HUDEP-2 (cell line): ENCODE measurements at regions not wholly inside any gene's neighbourhood (a gene's known extent, or its start where the extent isn't known, plus 50 kb on each side); places are given as distances from the start of the nearest gene placed in this dataset.

ENCODE experiments used
- DNase-seq, 76 experiments: peaks; one replicate each; lab custom pipeline; 2025; ENCODE audit not compliant: unreplicated experiment in 76 of 76; lab: John Stamatoyannopoulos, UW

DNA sequence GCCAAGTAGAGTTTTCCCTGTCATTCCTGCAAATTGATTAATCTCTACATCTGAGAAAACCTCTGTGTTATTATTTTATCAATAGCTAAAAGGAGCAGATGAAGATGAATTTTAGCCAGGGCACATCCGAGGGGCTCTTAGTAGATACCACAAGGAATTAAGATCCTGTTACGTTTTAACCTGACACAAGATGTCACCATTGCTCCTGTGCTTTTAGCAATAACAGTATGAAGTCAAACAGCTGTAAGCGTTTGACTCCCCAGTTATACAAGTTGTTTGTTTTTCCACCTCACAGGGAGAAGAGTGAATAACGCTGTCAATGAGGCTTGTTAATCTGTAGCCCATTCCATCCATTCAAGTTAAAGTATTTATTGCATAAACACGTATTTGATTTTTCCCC is 76.0 kb upstream of the AP1S2 start:
- no peak for DNase-seq

DNA sequence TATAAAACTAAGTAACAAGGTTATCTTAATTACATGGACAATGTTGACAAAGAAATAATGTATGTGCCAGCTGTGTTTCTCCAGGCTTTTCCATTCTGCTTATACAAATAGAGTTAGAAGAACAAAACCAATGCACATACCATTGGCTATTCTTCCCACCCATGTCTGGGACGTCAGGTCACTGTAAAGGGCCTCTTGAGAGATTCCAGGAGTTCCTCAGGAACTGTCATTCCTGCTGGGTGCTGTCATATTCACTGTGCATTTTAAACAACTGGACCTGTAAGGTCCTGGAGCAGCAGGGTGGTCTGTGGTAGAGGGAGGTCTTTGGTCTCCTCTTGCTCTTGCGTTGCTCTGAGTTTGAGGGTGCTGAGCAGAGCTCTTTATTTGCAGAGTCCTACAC is 74.6 kb upstream of the AP1S2 start:
- DNase-seq = no peak

GRCh38 chrX:15926622-15927021 is 72.0 kb upstream of the AP1S2 start:
- DNase-seq = no peak

DNA sequence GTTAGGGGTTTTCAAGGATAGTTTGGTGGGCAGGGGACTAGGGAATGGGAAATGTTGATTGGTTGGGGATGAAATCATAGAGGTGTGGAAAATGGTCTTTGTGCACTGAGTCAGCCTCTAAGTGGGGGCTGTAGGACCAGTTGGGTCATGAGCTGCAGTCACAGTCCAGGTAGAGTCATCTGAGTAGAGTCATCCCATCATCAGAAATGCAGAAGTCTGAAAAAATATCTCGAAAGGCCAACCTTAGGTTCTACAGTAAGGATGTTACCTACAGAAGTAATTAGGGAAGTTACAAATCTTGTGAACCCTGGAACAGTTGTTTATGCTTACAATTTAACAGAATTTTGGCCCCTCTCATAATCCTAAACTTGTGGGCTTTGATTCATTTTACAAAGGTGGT is 63.4 kb upstream of the AP1S2 start:
- no peak for DNase-seq

- DNase-seq = no peak
Observed at GRCh38 chrX:15916704-15917084, 62.1 kb upstream of the AP1S2 start.

DNA sequence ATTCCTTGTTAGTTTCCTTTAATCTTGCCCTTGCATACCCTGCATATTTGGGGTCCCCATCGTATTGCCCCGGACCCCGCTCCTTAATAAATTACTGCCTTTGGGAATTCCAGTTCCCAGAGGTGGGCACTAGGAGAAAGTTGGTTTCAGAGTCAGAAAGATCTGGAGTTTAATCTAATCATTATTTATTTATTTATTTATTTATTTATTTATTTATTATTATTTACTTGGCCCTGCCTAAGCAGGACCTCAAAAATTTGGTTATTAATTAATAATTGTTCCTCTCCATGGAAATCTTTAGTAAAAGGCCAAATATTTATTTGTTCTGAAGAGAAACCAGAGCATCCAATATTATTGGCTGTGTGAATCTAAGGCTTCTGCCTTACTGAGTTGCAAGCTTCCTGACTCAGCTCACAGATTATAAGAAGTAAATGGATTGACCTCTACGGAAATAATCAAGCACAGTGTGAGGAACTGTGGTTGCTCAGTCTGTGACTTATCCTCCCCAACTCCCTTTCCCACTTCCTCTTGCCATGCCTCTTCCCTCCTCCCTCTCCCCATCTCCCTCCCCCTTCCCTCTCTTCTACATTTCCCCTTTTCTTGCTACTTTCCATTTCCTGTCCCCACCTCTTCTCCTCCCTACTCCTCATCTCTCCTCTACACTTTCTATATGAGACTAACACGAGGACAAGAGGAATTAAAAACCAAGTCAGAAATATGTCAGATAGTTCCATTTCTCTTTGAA is 61.5 kb upstream of the AP1S2 start:
- no peak for DNase-seq

GRCh38 chrX:15914486-15914885 is 59.9 kb upstream of the AP1S2 start:
- no peak for DNase-seq

- no peak for DNase-seq
Observed at GRCh38 chrX:15913146-15913545, 58.5 kb upstream of the AP1S2 start.

- DNase-seq = peak in 1 of 76 experiments; percentile 0
Observed at GRCh38 chrX:15911734-15912550, 57.3 kb upstream of the AP1S2 start.

DNA sequence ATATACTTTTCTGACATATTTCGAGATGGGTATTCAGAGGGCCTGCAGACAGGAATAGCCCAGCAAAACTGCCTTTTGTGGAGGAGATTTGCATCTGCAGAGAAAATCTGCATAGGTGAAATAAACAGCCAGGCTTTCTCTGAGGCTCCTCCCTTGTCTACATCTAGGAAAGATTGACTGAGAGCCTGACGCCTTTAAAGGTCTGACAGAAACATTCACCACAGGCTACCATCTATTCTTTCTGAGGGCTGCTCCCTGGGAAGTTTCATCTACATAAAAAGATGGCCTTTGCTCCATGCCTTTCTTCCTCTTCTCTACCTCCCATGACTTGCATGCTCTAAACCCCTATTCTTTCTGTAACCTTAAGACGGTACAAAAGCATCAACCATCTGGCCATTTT is 55.0 kb upstream of the AP1S2 start:
- no peak for DNase-seq

DNA sequence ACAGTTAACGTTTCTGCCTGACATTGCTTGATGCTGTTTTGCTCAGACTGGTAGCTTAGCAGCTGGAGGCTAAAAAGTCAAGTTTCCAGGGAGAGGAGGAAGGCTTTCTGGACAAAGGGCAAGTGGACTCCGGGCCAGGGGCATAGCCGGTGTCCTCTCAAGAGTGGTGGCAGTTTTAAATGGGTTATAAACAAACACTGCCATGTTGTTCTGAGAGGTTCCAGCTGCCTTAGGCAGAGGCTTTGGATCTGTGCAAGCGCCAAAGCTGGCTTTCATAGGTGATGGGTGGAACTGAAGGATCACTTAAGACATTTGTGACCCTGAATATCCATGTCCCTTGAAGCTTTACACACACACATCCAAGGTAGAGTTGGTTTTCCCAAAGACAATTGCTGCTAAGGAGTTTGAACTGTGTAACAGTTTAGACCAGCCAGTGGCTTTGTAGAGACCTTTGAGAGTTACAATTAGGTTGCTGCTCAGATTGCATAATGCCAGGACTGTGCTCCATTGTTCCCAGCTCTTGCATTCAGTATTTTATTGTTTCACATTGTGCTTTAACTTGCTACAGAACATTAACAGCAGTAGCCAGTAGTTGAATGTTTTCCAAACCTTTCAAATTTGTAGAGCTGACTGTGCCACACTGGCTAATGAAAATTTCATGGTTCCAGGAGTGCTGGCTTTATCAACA is 54.1 kb upstream of the AP1S2 start:
- no peak for DNase-seq

DNA sequence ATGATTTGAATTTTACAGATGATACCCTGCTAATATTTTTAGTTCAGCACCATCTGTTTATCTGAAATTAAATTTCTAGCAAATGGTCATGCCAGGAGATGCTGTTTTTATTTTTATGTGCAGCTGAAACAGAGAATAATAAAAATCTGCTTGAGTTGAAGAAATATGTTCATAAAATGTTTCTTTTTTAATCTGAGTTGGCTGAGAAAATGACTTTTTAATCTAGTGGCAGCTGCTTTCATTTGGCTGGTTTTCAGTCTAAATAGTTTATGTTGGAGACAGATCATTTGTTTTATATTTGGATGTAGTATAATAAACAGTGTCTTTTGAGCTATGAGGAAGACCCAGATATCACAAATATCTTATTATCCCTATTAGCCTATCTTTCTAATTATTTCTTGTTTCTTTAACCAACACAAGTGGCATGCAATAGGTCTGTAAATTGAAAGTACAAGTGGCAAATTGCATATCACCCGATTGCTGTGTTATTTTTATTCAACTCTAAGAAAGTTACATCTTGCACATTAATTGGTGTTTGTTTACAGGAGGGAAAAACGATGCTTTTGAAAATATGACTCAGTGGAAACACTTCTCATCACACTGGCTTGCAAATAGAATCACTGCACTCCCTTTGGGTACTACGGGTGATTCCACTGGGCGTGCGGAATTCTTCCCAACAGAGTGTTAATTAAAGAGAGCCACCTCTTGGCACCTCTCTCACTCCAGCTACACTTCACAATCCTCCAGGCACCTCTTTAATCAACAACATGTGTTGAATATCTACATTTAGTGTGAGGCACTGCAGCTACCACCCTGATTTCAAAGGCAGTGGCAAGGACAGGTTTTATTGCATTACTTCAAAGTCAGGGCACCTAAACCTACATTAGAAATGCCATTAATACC is 51.7 kb upstream of the AP1S2 start:
- no peak for DNase-seq
